HCT116 (cell line): ENCODE measurements at regions not wholly inside any gene's neighbourhood (a gene's known extent, or its start where the extent isn't known, plus 50 kb on each side); places are given as distances from the start of the nearest gene placed in this dataset.

Experiments
- CTCF ChIP-seq, 3 experiments: fragments of 200-600 bp in 1 of 3; sonication (generic) in 1 of 3; IDR thresholded peaks in 2 of 3; conservative IDR thresholded peaks in 1 of 3; 2 replicates each; pipeline ENCODE4 v1.5.1; 2012 to 2017; ENCODE audit warnings: low read depth in 2 of 3, low read length in 2 of 3, antibody characterized with exemption in 1 of 3, borderline replicate concordance in 1 of 3, control low read depth in 1 of 3, mild to moderate bottlenecking in 1 of 3, mixed read lengths in 1 of 3, mixed run types in 1 of 3, moderate library complexity in 1 of 3; ENCODE audit not compliant: insufficient read depth in 1 of 3
- EGR1 ChIP-seq: IDR thresholded peaks from 2 replicates; pipeline ENCODE4 v1.6.1; 2012; ENCODE audit warnings: low read depth
- EZH2 ChIP-seq: fragments of 200-600 bp; sonication (generic); IDR thresholded peaks from 2 replicates; pipeline ENCODE4 v1.6.1; 2017; ENCODE audit warnings: antibody characterized with exemption, mixed run types
- FOSL1 ChIP-seq: IDR thresholded peaks from 2 replicates; pipeline ENCODE4 v1.6.1; 2012; ENCODE audit warnings: low read depth
- MAX ChIP-seq: IDR thresholded peaks from 2 replicates; pipeline ENCODE4 v1.6.1; 2012
- POLR2A ChIP-seq: IDR thresholded peaks from 2 replicates; pipeline ENCODE4 v1.7.0; 2011; ENCODE audit warnings: borderline replicate concordance; ENCODE audit not compliant: insufficient read depth, insufficient read length; ENCODE audit errors: extremely low read depth
- POLR2AphosphoS5 ChIP-seq: IDR thresholded peaks from 2 replicates; pipeline ENCODE4 v1.6.1; 2011; ENCODE audit warnings: mild to moderate bottlenecking, low read depth, low read length, moderate library complexity
- TCF7L2 ChIP-seq: IDR thresholded peaks from 2 replicates; pipeline ENCODE4 v1.7.0; 2011; ENCODE audit warnings: borderline replicate concordance, inconsistent platforms; ENCODE audit not compliant: insufficient read depth, insufficient read length; ENCODE audit errors: extremely low read depth
- YY1 ChIP-seq: IDR thresholded peaks from 2 replicates; pipeline ENCODE4 v1.6.1; 2011; ENCODE audit warnings: low read length, low read depth, moderate library complexity, mild to moderate bottlenecking; ENCODE audit not compliant: insufficient replicate concordance; ENCODE audit errors: extremely low read depth
- ZFX ChIP-seq: fragments of 450-650 bp; IDR thresholded peaks from 2 replicates; pipeline ENCODE4 v1.6.1; 2017
- ZNF274 ChIP-seq: fragments of 200-500 bp; sonication (Bioruptor generic); IDR thresholded peaks from 2 replicates; pipeline ENCODE4 v1.6.1; 2014; ENCODE audit warnings: mild to moderate bottlenecking, low read depth, low read length, inconsistent platforms
- TF ChIP-seq, protein P1 (sequence below): IDR thresholded peaks from 2 replicates; pipeline ENCODE4 v1.6.1; 2012; ENCODE audit warnings: low read depth

DNA sequence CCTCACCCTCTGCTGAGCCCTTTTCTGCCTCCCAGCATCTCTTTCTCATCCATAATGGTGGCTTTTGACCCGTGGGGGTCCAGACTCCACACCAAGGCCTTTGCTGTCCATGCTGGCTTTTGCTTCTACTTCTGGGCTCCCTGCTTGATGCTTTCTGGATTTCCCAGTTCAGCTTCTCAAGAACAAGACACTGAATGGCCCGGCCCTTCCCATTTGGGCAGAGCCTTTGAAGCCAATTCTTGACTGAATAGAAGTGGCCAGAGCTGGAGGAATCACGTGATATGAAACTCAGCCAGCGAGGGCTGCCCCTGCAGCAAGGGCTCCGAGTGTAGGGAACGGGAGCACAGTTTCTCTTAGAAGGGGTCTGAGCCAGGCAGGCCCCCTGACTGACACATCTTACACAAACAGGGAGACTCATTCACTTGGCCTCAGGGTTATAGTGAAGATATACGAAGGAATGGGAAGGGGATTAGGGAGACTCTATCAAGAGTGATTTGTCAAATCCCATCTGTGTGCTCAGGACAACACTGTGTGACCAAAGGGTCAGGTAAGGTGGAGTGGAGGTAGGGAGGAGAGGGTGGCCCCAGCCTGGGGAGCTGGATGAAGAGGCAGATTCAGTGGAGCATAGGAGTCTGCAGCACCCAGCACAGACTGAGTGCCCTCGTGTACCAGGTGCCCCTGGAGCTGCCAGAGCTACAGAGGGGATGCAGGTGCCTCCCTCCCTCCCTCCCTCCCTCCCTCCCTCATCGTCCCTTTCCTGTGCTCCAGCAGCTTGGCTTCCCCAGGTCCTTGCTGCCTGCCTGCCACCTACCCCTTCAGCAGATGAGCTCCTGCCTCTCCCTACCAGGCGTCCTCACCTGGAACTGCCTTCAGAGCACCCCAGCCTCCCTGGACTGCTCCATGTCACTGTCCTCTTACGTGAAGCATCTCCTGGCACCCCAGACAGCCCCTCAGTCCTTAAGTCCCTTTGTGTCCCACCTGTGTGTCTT, 106.0 kb downstream of the TRIM29 start:
- TF ChIP-seq POLR2A = no peak
- no peak for TF ChIP-seq CTCF (IDR thresholded peaks at IDR 0.05 in 2 of 3, conservative IDR thresholded peaks at IDR 0.05 in 1 of 3; ENCODE audit: borderline replicate concordance in 1 of 3, insufficient read depth in 1 of 3, low read depth in 2 of 3, low read length in 2 of 3)
- no peak for TF ChIP-seq ZNF274
- no peak for TF ChIP-seq ZFX
- no peak for TF ChIP-seq TCF7L2
- no peak for TF ChIP-seq EGR1
- TF ChIP-seq POLR2AphosphoS5 = no peak
- TF ChIP-seq, protein P1, sequence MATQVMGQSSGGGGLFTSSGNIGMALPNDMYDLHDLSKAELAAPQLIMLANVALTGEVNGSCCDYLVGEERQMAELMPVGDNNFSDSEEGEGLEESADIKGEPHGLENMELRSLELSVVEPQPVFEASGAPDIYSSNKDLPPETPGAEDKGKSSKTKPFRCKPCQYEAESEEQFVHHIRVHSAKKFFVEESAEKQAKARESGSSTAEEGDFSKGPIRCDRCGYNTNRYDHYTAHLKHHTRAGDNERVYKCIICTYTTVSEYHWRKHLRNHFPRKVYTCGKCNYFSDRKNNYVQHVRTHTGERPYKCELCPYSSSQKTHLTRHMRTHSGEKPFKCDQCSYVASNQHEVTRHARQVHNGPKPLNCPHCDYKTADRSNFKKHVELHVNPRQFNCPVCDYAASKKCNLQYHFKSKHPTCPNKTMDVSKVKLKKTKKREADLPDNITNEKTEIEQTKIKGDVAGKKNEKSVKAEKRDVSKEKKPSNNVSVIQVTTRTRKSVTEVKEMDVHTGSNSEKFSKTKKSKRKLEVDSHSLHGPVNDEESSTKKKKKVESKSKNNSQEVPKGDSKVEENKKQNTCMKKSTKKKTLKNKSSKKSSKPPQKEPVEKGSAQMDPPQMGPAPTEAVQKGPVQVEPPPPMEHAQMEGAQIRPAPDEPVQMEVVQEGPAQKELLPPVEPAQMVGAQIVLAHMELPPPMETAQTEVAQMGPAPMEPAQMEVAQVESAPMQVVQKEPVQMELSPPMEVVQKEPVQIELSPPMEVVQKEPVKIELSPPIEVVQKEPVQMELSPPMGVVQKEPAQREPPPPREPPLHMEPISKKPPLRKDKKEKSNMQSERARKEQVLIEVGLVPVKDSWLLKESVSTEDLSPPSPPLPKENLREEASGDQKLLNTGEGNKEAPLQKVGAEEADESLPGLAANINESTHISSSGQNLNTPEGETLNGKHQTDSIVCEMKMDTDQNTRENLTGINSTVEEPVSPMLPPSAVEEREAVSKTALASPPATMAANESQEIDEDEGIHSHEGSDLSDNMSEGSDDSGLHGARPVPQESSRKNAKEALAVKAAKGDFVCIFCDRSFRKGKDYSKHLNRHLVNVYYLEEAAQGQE = no peak
- no peak for TF ChIP-seq MAX
- TF ChIP-seq YY1 = no peak
- no peak for TF ChIP-seq FOSL1
- TF ChIP-seq EZH2 = no peak
